ENCODE measurements at regions not wholly inside any gene's neighbourhood (a gene's known extent, or its start where the extent isn't known, plus 50 kb on each side); places are given as distances from the start of the nearest gene placed in this dataset.

- ChIA-PET POLR2A (no interaction called here), CTCF (no interaction called here)
- Histone ChIP-seq H3K79me2 (ENCODE audit: insufficient read depth) (no peaks in the 10 kb centered on the region), H2AFZ (ENCODE audit: low read depth) (peak overlapping the region; percentile 92), H3K9ac (peak overlapping the region; percentile 60; the same call in 1 of the 2 replicates), H3K4me2 (peak overlapping the region; percentile 69), H3K4me1 (ENCODE audit: control insufficient read depth in 1 of 2, insufficient read depth in 2 of 2, low read depth in 1 of 2, low read length in 1 of 2) (no peaks in the 10 kb centered on the region), H3K36me3 (replicated peaks in 1 of 2; ENCODE audit: control insufficient read depth in 1 of 2, insufficient read depth in 2 of 2, low read length in 1 of 2) (no peaks in the 10 kb centered on the region), H4K20me1 (ENCODE audit: insufficient read depth) (no peaks in the 10 kb centered on the region), H3F3A (replicated peaks; ENCODE audit: insufficient read depth) (no peaks in the 10 kb centered on the region), H3K4me3 (ENCODE audit: low read depth in 2 of 2, low read length in 1 of 2) (peak overlapping the region; percentile 33 to 36; a peak in 3 of 4 replicates), H3K27ac (ENCODE audit: low read depth in 2 of 2, low read length in 1 of 2) (peak overlapping the region in 1 of 2 experiments; percentile 36; a peak in 3 of 4 replicates), H3K27me3 (ENCODE audit: insufficient read depth) (no peaks in the 10 kb centered on the region), H3K9me3 (no peaks in the 10 kb centered on the region), H3K9me2 (no peaks in the 10 kb centered on the region)
- DNase-seq = no peak
- TF ChIP-seq TCF12 (IDR thresholded peaks at IDR 0.05) (no peak), MAX (IDR thresholded peaks at IDR 0.05; ENCODE audit: low read depth) (no peak), TAF1 (IDR thresholded peaks at IDR 0.05; ENCODE audit: borderline replicate concordance, low read depth, low read length) (no peak), RXRA (IDR thresholded peaks at IDR 0.05; ENCODE audit: borderline replicate concordance, low read depth) (no peak), USF1 (IDR thresholded peaks at IDR 0.05; ENCODE audit: borderline replicate concordance, low read depth) (no peak), POLR2AphosphoS5 (IDR thresholded peaks at IDR 0.05; ENCODE audit: low read depth, low read length) (no peak), ELF1 (IDR thresholded peaks at IDR 0.05) (no peak), SMC3 (IDR thresholded peaks at IDR 0.05; ENCODE audit: low read depth, low read length) (no peak), USF2 (IDR thresholded peaks at IDR 0.05; ENCODE audit: borderline replicate concordance, low read depth, low read length) (no peak), SIN3A (IDR thresholded peaks at IDR 0.05; ENCODE audit: borderline replicate concordance, low read depth, low read length) (no peak), NFIC (IDR thresholded peaks at IDR 0.05; ENCODE audit: borderline replicate concordance) (no peak), EZH2phosphoT487 (IDR thresholded peaks at IDR 0.05; ENCODE audit: borderline replicate concordance, low read depth) (no peak), GABPA (IDR thresholded peaks at IDR 0.05; ENCODE audit: low read depth) (no peak), RCOR1 (IDR thresholded peaks at IDR 0.05; ENCODE audit: low read length) (no peak), FOXM1 (IDR thresholded peaks at IDR 0.05; ENCODE audit: low read depth) (no peak)
- 23% methylated on average over 6 of the region's 6 CpGs for WGBS (ENCODE audit: low lambda C conversion rate)
Observed at GRCh38 chr2:57465067-57465466, 581.5 kb upstream of the VRK2 start.

GRCh38 chr2:57465967-57466366 is 580.6 kb upstream of the VRK2 start:
- H3K4me1 ChIP-seq (ENCODE audit: control insufficient read depth in 1 of 2, insufficient read depth in 2 of 2, low read depth in 1 of 2, low read length in 1 of 2) = no peaks in the 10 kb centered on the region; a peak in 1 of 4 replicates
- peak overlapping the region; percentile 92 for H2AFZ ChIP-seq (ENCODE audit: low read depth)
- H3K9me3 ChIP-seq = no peaks in the 10 kb centered on the region
- peaks cover 4% of the 10 kb centered on the region for H3F3A ChIP-seq (replicated peaks; ENCODE audit: insufficient read depth)
- H3K27ac ChIP-seq (ENCODE audit: low read depth in 2 of 2, low read length in 1 of 2) = peak overlapping the region; percentile 36 to 53; a peak in 2 of 4 replicates
- H3K9ac ChIP-seq = peak overlapping the region; percentile 60; the same call in 1 of the 2 replicates
- no peaks in the 10 kb centered on the region for H3K9me2 ChIP-seq
- no peaks in the 10 kb centered on the region for H4K20me1 ChIP-seq (ENCODE audit: insufficient read depth)
- no peaks in the 10 kb centered on the region for H3K27me3 ChIP-seq (ENCODE audit: insufficient read depth)
- ChIA-PET POLR2A (no interaction called here), CTCF (no interaction called here)
- H3K79me2 ChIP-seq (ENCODE audit: insufficient read depth) = no peaks in the 10 kb centered on the region
- H3K36me3 ChIP-seq (replicated peaks in 1 of 2; ENCODE audit: control insufficient read depth in 1 of 2, insufficient read depth in 2 of 2, low read length in 1 of 2) = no peaks in the 10 kb centered on the region
- no peak for DNase-seq
- TF ChIP-seq IRF3 (IDR thresholded peaks at IDR 0.05; ENCODE audit: low read depth, low read length) (no peak), JUND (IDR thresholded peaks at IDR 0.05) (no peak)
- peak overlapping the region; percentile 13 to 36; a peak in 2 of 4 replicates for H3K4me3 ChIP-seq (ENCODE audit: low read depth in 2 of 2, low read length in 1 of 2)
- peak overlapping the region; percentile 69 for H3K4me2 ChIP-seq
- WGBS (ENCODE audit: low lambda C conversion rate) = 11% methylated on average over 2 of the region's 2 CpGs
